HG03135 (cell line): ENCODE measurements at regions not wholly inside any gene's neighbourhood (a gene's known extent, or its start where the extent isn't known, plus 50 kb on each side); places are given as distances from the start of the nearest gene placed in this dataset.
"Not testable (repeated sequence)": the region's sequence is repeated elsewhere in the genome, so short reads cannot be mapped to it uniquely, and the experiment has no call there.

Source experiments
- ATAC-seq: cut with Tn5 transposase; IDR thresholded peaks from one replicate; pipeline ENCODE4 v1.9.1; 2021; ENCODE audit warnings: mild to moderate bottlenecking, moderate library complexity; ENCODE audit not compliant: unreplicated experiment

GRCh38 chr7:45259966-45260646, 102.5 kb downstream of the RAMP3 start:
- peak; percentile 61 for ATAC-seq

- ATAC-seq, result no peak
Measured at GRCh38 chr7:45267262-45267661, 109.7 kb downstream of the RAMP3 start.

- no peak for ATAC-seq
Measured at GRCh38 chr7:45268013-45268412, 110.4 kb downstream of the RAMP3 start.

GRCh38 chr7:45269192-45269591, 111.6 kb downstream of the RAMP3 start:
- ATAC-seq, result no peak

GRCh38 chr7:45278763-45279398, 121.3 kb downstream of the RAMP3 start:
- no peak for ATAC-seq

- ATAC-seq, result not testable (repeated sequence)
Measured at GRCh38 chr7:45289611-45290010, 132.0 kb downstream of the RAMP3 start.

- no peak for ATAC-seq
Measured at GRCh38 chr7:45290880-45291279, 133.3 kb downstream of the RAMP3 start.

GRCh38 chr7:45292481-45292880, 134.9 kb downstream of the RAMP3 start:
- ATAC-seq, result no peak

- no peak for ATAC-seq
Measured at GRCh38 chr7:45293295-45293942, 135.8 kb downstream of the RAMP3 start.

GRCh38 chr7:45294559-45294958, 137.0 kb downstream of the RAMP3 start:
- ATAC-seq, result no peak

GRCh38 chr7:45295222-45295621, 137.6 kb downstream of the RAMP3 start:
- no peak for ATAC-seq

GRCh38 chr7:45296748-45297147, 139.2 kb downstream of the RAMP3 start:
- no peak for ATAC-seq

- no peak for ATAC-seq
Measured at GRCh38 chr7:45306752-45307305, 149.2 kb downstream of the RAMP3 start.

GRCh38 chr7:45311597-45311996, 154.0 kb downstream of the RAMP3 start:
- no peak for ATAC-seq

- ATAC-seq, result not testable (repeated sequence)
Measured at GRCh38 chr7:45315512-45315911, 157.9 kb downstream of the RAMP3 start.

- ATAC-seq, result no peak
Measured at GRCh38 chr7:45324683-45325237, 167.2 kb downstream of the RAMP3 start.

GRCh38 chr7:45325378-45325777, 167.8 kb downstream of the RAMP3 start:
- ATAC-seq, result no peak

- ATAC-seq, result no peak
Measured at GRCh38 chr7:45328403-45328981, 170.9 kb downstream of the RAMP3 start.

- ATAC-seq, result no peak
Measured at GRCh38 chr7:45331563-45331962, 174.0 kb downstream of the RAMP3 start.

GRCh38 chr7:45335024-45335423, 177.4 kb downstream of the RAMP3 start:
- not testable (repeated sequence) for ATAC-seq

- no peak for ATAC-seq
Measured at GRCh38 chr7:45342236-45342635, 184.6 kb downstream of the RAMP3 start.
